Mucosa of rectum (tissue), 2 donors: ENCODE measurements at regions not wholly inside any gene's neighbourhood (a gene's known extent, or its start where the extent isn't known, plus 50 kb on each side); places are given as distances from the start of the nearest gene placed in this dataset.

Experiments
- H3K27ac ChIP-seq, 2 donors: one replicate each; pipeline ENCODE4 v1.7.0; 2013; ENCODE audit warnings: inconsistent platforms in 2 of 2, low read depth in 2 of 2, low read length in 2 of 2
- H3K27me3 ChIP-seq, 2 donors: one replicate each; pipeline ENCODE4 v1.7.0; 2013; ENCODE audit warnings: low read length in 2 of 2; ENCODE audit not compliant: control insufficient read depth in 2 of 2, insufficient read depth in 2 of 2
- H3K36me3 ChIP-seq, 2 donors: one replicate each; pipeline ENCODE4 v1.7.0; 2013; ENCODE audit warnings: low read length in 2 of 2; ENCODE audit not compliant: control insufficient read depth in 2 of 2, insufficient read depth in 2 of 2
- H3K4me1 ChIP-seq, 2 donors: one replicate each; pipeline ENCODE4 v1.7.0; 2013; ENCODE audit warnings: low read length in 2 of 2, mild to moderate bottlenecking in 1 of 2; ENCODE audit not compliant: control insufficient read depth in 2 of 2, insufficient read depth in 2 of 2
- H3K4me3 ChIP-seq, 2 donors: one replicate each; pipeline ENCODE4 v1.7.0; 2013; ENCODE audit warnings: low read length in 2 of 2
- H3K9ac ChIP-seq, 2 donors: one replicate each; pipeline ENCODE4 v1.7.0; 2013; ENCODE audit warnings: low read length in 2 of 2, low read depth in 1 of 2, mild to moderate bottlenecking in 1 of 2
- H3K9me3 ChIP-seq, 2 donors: one replicate each; pipeline ENCODE4 v1.7.0; 2013; ENCODE audit warnings: low read length in 2 of 2; ENCODE audit not compliant: control insufficient read depth in 2 of 2
- donor health status: healthy.
- donor health status: Normal muscosa, but diverticular disease.

GRCh38 chr3:174737966-174738365 is 121.2 kb upstream of the NAALADL2 start:
- Histone ChIP-seq H3K27ac (no peak overlapping the region), H3K9me3 (no peaks in the 10 kb centered on the region), H3K36me3 (no peaks in the 10 kb centered on the region), H3K9ac (no peak overlapping the region), H3K4me1 (no peaks in the 10 kb centered on the region), H3K4me3 (no peak overlapping the region), H3K27me3 (no peaks in the 10 kb centered on the region)

- no peaks in the 10 kb centered on the region for H3K36me3 ChIP-seq
- no peaks in the 10 kb centered on the region for H3K4me1 ChIP-seq
- H3K4me3 ChIP-seq, result no peak overlapping the region
- H3K27me3 ChIP-seq, result no peaks in the 10 kb centered on the region
- no peaks in the 10 kb centered on the region for H3K9me3 ChIP-seq
- H3K27ac ChIP-seq, result no peak overlapping the region
- H3K9ac ChIP-seq, result no peak overlapping the region
Observed at GRCh38 chr3:174749143-174749542, 110.0 kb upstream of the NAALADL2 start.

- no peak overlapping the region for H3K9ac ChIP-seq
- no peak overlapping the region for H3K4me3 ChIP-seq
- no peaks in the 10 kb centered on the region for H3K4me1 ChIP-seq
Observed at GRCh38 chr3:174755833-174756829, 103.0 kb upstream of the NAALADL2 start.

GRCh38 chr3:174758943-174759342 is 100.2 kb upstream of the NAALADL2 start:
- H3K9ac ChIP-seq, result no peak overlapping the region
- no peaks in the 10 kb centered on the region for H3K27me3 ChIP-seq
- H3K27ac ChIP-seq, result no peak overlapping the region
- no peak overlapping the region for H3K4me3 ChIP-seq
- no peaks in the 10 kb centered on the region for H3K4me1 ChIP-seq
- no peaks in the 10 kb centered on the region for H3K36me3 ChIP-seq
- no peaks in the 10 kb centered on the region for H3K9me3 ChIP-seq

More at GRCh38 chr3:174755833-174756829, 103.0 kb upstream of the NAALADL2 start:
- no peaks in the 10 kb centered on the region for H3K36me3 ChIP-seq
- H3K27me3 ChIP-seq, result no peaks in the 10 kb centered on the region
- H3K27ac ChIP-seq, result no peak overlapping the region
- no peaks in the 10 kb centered on the region for H3K9me3 ChIP-seq

GRCh38 chr3:174767406-174767805 is 91.7 kb upstream of the NAALADL2 start:
- Histone ChIP-seq H3K27ac (no peak overlapping the region), H3K4me3 (no peak overlapping the region), H3K9ac (no peak overlapping the region), H3K27me3 (no peaks in the 10 kb centered on the region), H3K4me1 (no peaks in the 10 kb centered on the region), H3K9me3 (no peaks in the 10 kb centered on the region), H3K36me3 (no peaks in the 10 kb centered on the region)

GRCh38 chr3:174767853-174768382 is 91.2 kb upstream of the NAALADL2 start:
- no peaks in the 10 kb centered on the region for H3K9me3 ChIP-seq
- no peak overlapping the region for H3K4me3 ChIP-seq
- H3K4me1 ChIP-seq, result no peaks in the 10 kb centered on the region
- no peak overlapping the region for H3K9ac ChIP-seq
- H3K36me3 ChIP-seq, result no peaks in the 10 kb centered on the region
- no peaks in the 10 kb centered on the region for H3K27me3 ChIP-seq
- H3K27ac ChIP-seq, result no peak overlapping the region

GRCh38 chr3:174769171-174769570 is 90.0 kb upstream of the NAALADL2 start:
- Histone ChIP-seq H3K27ac (no peak overlapping the region), H3K4me1 (no peaks in the 10 kb centered on the region), H3K36me3 (no peaks in the 10 kb centered on the region), H3K9me3 (no peaks in the 10 kb centered on the region), H3K4me3 (no peak overlapping the region), H3K9ac (no peak overlapping the region), H3K27me3 (no peaks in the 10 kb centered on the region)

GRCh38 chr3:174775603-174776002 is 83.5 kb upstream of the NAALADL2 start:
- H3K27ac ChIP-seq, result no peak overlapping the region

GRCh38 chr3:174776123-174776522 is 83.0 kb upstream of the NAALADL2 start:
- H3K36me3 ChIP-seq, result no peaks in the 10 kb centered on the region
- H3K4me3 ChIP-seq, result no peak overlapping the region
- no peak overlapping the region for H3K9ac ChIP-seq
- no peak overlapping the region for H3K27ac ChIP-seq
- H3K4me1 ChIP-seq, result no peaks in the 10 kb centered on the region
- H3K27me3 ChIP-seq, result no peaks in the 10 kb centered on the region
- no peaks in the 10 kb centered on the region for H3K9me3 ChIP-seq

More at GRCh38 chr3:174775603-174776002, 83.5 kb upstream of the NAALADL2 start:
- Histone ChIP-seq H3K9ac (no peak overlapping the region), H3K36me3 (no peaks in the 10 kb centered on the region), H3K27me3 (no peaks in the 10 kb centered on the region), H3K4me1 (no peaks in the 10 kb centered on the region), H3K9me3 (no peaks in the 10 kb centered on the region), H3K4me3 (no peak overlapping the region)

GRCh38 chr3:174776636-174777035 is 82.5 kb upstream of the NAALADL2 start:
- H3K36me3 ChIP-seq, result no peaks in the 10 kb centered on the region
- no peaks in the 10 kb centered on the region for H3K27me3 ChIP-seq
- H3K4me3 ChIP-seq, result no peak overlapping the region
- no peak overlapping the region for H3K27ac ChIP-seq
- no peaks in the 10 kb centered on the region for H3K4me1 ChIP-seq
- H3K9ac ChIP-seq, result no peak overlapping the region
- no peaks in the 10 kb centered on the region for H3K9me3 ChIP-seq
